PC-3 (cell line): ENCODE measurements at regions not wholly inside any gene's neighbourhood (a gene's known extent, or its start where the extent isn't known, plus 50 kb on each side); places are given as distances from the start of the nearest gene placed in this dataset.
"Not testable (repeated sequence)": the region's sequence is repeated elsewhere in the genome, so short reads cannot be mapped to it uniquely, and the experiment has no call there.

ENCODE experiments used
- ATAC-seq: fragments of 200-7000 bp; cut with Tn5 transposase; 2 replicates; pipeline ENCODE4 v1.9.1; 2020; ENCODE audit warnings: mild to moderate bottlenecking, moderate library complexity
- BruUV-seq: library from RNA; stranded (reverse); fragments of 400-500 nt; replicated peaks from 2 replicates; lab custom pipeline; 2021; lab: Mats Ljungman, UMichigan
- CTCF ChIA-PET: fragments of 300-600 bp; sonication (Branson Sonifier 250); formaldehyde crosslinking; loops from one replicate; lab custom pipeline; 2022; ENCODE audit warnings: antibody characterized with exemption; lab: Charles Lee
- POLR2A ChIA-PET: fragments of 300-600 bp; sonication (Branson Sonifier 250); formaldehyde crosslinking; loops from one replicate; lab custom pipeline; 2022; ENCODE audit warnings: antibody characterized with exemption; ENCODE audit not compliant: unreplicated experiment; lab: Charles Lee
- DNase-seq: peaks from one replicate; pipeline ENCODE4 v3.0.0-alpha.2; 2015
- H2AFZ ChIP-seq: fragments of 300-600 bp; sonication (generic); 2 replicates; pipeline ENCODE4 v1.6.0; 2016; ENCODE audit warnings: antibody characterized with exemption, low read length
- H3F3A ChIP-seq: fragments of 300-600 bp; sonication (generic); one replicate; pipeline ENCODE4 v1.6.0; 2017; ENCODE audit warnings: antibody characterized with exemption, low read length, control low read depth, mild to moderate bottlenecking; ENCODE audit not compliant: unreplicated experiment
- H3K27ac ChIP-seq: fragments of 300-600 bp; sonication (generic); 2 replicates; pipeline ENCODE4 v1.5.1; 2016; ENCODE audit warnings: mild to moderate bottlenecking, low read length
- H3K27me3 ChIP-seq: fragments of 300-600 bp; sonication (generic); 2 replicates; pipeline ENCODE4 v1.6.1; 2016; ENCODE audit warnings: low read length, mixed read lengths
- H3K36me3 ChIP-seq: fragments of 300-600 bp; sonication (generic); 2 replicates; pipeline ENCODE4 v1.6.1; 2016; ENCODE audit warnings: low read depth, mixed run types, low read length, mixed read lengths
- H3K4me1 ChIP-seq: fragments of 300-600 bp; sonication (generic); 2 replicates; pipeline ENCODE4 v1.5.1; 2016; ENCODE audit warnings: low read length; ENCODE audit not compliant: insufficient read depth
- H3K4me2 ChIP-seq: fragments of 300-600 bp; sonication (generic); 2 replicates; pipeline ENCODE4 v1.6.0; 2016; ENCODE audit warnings: low read length
- H3K4me3 ChIP-seq: fragments of 300-600 bp; sonication (generic); 2 replicates; pipeline ENCODE4 v1.5.1; 2016; ENCODE audit warnings: mild to moderate bottlenecking, low read length, mixed read lengths
- H3K79me2 ChIP-seq: fragments of 300-600 bp; sonication (generic); 2 replicates; pipeline ENCODE4 v1.6.1; 2017; ENCODE audit warnings: low read length, mixed read lengths
- H3K9ac ChIP-seq: fragments of 300-600 bp; sonication (generic); 2 replicates; pipeline ENCODE4 v1.6.0; 2016; ENCODE audit warnings: mild to moderate bottlenecking, low read length
- H3K9me2 ChIP-seq: fragments of 300-600 bp; sonication (generic); replicated peaks from 2 replicates; pipeline ENCODE4 v1.6.1; 2016; ENCODE audit warnings: mixed run types, low read length, mixed read lengths
- H3K9me3 ChIP-seq: fragments of 300-600 bp; sonication (generic); 2 replicates; pipeline ENCODE4 v1.6.1; 2016; ENCODE audit warnings: low read length, mixed read lengths
- H4K20me1 ChIP-seq: fragments of 300-600 bp; sonication (generic); 2 replicates; pipeline ENCODE4 v1.6.1; 2016; ENCODE audit warnings: low read length, mixed read lengths
- EZH2 ChIP-seq: fragments of 300-600 bp; sonication (generic); IDR thresholded peaks from one replicate; pipeline ENCODE4 v1.6.1; 2017; ENCODE audit warnings: antibody characterized with exemption, mild to moderate bottlenecking, low read length; ENCODE audit not compliant: unreplicated experiment
- EZH2phosphoT487 ChIP-seq: fragments of 300-600 bp; sonication (generic); IDR thresholded peaks from 2 replicates; pipeline ENCODE4 v1.6.1; 2018; ENCODE audit warnings: mild to moderate bottlenecking, antibody characterized with exemption, low read length, borderline replicate concordance
- intact Hi-C: fragments of 100-400 bp; cut with micrococcal nuclease; formaldehyde crosslinking; loops from 2 replicates; pipeline ENCODE4 v1.9.0; 2023
- TF ChIP-seq, protein P1 (sequence below): fragments of 300-600 bp; sonication (generic); conservative IDR thresholded peaks from 2 replicates; pipeline ENCODE4 v1.5.1; 2017; ENCODE audit warnings: antibody characterized with exemption, low read depth, mild to moderate bottlenecking, low read length

GRCh38 chr7:138328215-138328614 lies 131.8 kb upstream of the TRIM24 start:
- no peak overlapping the region for H3K4me3 ChIP-seq
- H3K9ac ChIP-seq: no peak overlapping the region
- no peaks in the 10 kb centered on the region for H3K27me3 ChIP-seq
- intact Hi-C loops: no loop called here
- no peaks in the 10 kb centered on the region for H3K9me3 ChIP-seq
- H3K27ac ChIP-seq: no peak overlapping the region
- H3K36me3 ChIP-seq: no peaks in the 10 kb centered on the region
- H4K20me1 ChIP-seq: no peaks in the 10 kb centered on the region
- DNase-seq (no peak), ATAC-seq (no peak)
- no peaks in the 10 kb centered on the region for H3K4me1 ChIP-seq
- H3K9me2 ChIP-seq: no peaks in the 10 kb centered on the region
- no peak overlapping the region for H2AFZ ChIP-seq
- BruUV-seq: no TSS peak
- TF ChIP-seq, protein P1, sequence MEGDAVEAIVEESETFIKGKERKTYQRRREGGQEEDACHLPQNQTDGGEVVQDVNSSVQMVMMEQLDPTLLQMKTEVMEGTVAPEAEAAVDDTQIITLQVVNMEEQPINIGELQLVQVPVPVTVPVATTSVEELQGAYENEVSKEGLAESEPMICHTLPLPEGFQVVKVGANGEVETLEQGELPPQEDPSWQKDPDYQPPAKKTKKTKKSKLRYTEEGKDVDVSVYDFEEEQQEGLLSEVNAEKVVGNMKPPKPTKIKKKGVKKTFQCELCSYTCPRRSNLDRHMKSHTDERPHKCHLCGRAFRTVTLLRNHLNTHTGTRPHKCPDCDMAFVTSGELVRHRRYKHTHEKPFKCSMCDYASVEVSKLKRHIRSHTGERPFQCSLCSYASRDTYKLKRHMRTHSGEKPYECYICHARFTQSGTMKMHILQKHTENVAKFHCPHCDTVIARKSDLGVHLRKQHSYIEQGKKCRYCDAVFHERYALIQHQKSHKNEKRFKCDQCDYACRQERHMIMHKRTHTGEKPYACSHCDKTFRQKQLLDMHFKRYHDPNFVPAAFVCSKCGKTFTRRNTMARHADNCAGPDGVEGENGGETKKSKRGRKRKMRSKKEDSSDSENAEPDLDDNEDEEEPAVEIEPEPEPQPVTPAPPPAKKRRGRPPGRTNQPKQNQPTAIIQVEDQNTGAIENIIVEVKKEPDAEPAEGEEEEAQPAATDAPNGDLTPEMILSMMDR: no peak
- TF ChIP-seq EZH2phosphoT487 (no peak), EZH2 (no peak)
- no peak overlapping the region for H3K4me2 ChIP-seq
- H3F3A ChIP-seq: no peaks in the 10 kb centered on the region
- no peaks in the 10 kb centered on the region for H3K79me2 ChIP-seq
- CTCF ChIA-PET: no interaction called here
- POLR2A ChIA-PET: no interaction called here

DNA sequence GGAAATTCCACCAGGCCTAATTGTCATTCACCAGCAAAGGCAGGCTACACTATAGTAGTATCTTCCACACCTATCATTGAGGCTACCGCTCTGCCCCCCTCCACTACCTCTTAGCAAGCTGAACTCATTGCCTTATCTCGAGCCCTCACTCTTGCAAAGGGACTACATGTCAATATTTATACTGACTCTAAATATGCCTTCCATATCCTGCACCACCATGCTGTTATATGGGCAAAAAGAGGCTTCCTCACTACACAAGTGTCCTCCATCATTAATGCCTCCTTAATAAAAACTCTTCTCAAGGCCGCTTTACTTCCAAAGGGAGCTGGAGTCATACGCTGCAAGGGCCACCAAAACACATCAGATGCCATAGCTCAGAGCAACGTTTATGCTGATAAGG lies 127.2 kb upstream of the TRIM24 start:
- DNase-seq, BruUV-seq, H3K36me3 ChIP-seq, H3K4me1 ChIP-seq, H3K9ac ChIP-seq, H4K20me1 ChIP-seq, intact Hi-C loops, H3K9me3 ChIP-seq, CTCF ChIA-PET, H3K9me2 ChIP-seq, H2AFZ ChIP-seq, H3K27me3 ChIP-seq, H3K79me2 ChIP-seq, H3F3A ChIP-seq, ATAC-seq, H3K4me3 ChIP-seq, H3K4me2 ChIP-seq, POLR2A ChIA-PET, H3K27ac ChIP-seq: not testable (repeated sequence)

- DNase-seq (peak; percentile 61), ATAC-seq (no peak)
- no peak overlapping the region for H3K27ac ChIP-seq
- H4K20me1 ChIP-seq: no peaks in the 10 kb centered on the region
- no peak overlapping the region for H2AFZ ChIP-seq
- H3K9me2 ChIP-seq: no peaks in the 10 kb centered on the region
- TF ChIP-seq, protein P1: no peak
- TF ChIP-seq EZH2: no peak
- TF ChIP-seq EZH2phosphoT487: no peak
- intact Hi-C loops: no loop called here
- no peak overlapping the region for H3K4me2 ChIP-seq
- H3K4me3 ChIP-seq: no peak overlapping the region
- H3K27me3 ChIP-seq: no peaks in the 10 kb centered on the region
- no peaks in the 10 kb centered on the region for H3F3A ChIP-seq
- ChIA-PET POLR2A (no interaction called here), CTCF (no interaction called here)
- H3K4me1 ChIP-seq: no peaks in the 10 kb centered on the region
- no peaks in the 10 kb centered on the region for H3K79me2 ChIP-seq
- no peaks in the 10 kb centered on the region for H3K36me3 ChIP-seq
- H3K9me3 ChIP-seq: no peaks in the 10 kb centered on the region
- BruUV-seq: no TSS peak
- H3K9ac ChIP-seq: no peak overlapping the region
Measured at GRCh38 chr7:138338361-138338760, 121.7 kb upstream of the TRIM24 start.

GRCh38 chr7:138339229-138339628 lies 120.8 kb upstream of the TRIM24 start:
- POLR2A ChIA-PET, BruUV-seq, H4K20me1 ChIP-seq, H2AFZ ChIP-seq, H3K9me3 ChIP-seq, H3K4me3 ChIP-seq, ATAC-seq, H3K9me2 ChIP-seq, H3K4me2 ChIP-seq, intact Hi-C loops, DNase-seq, H3K9ac ChIP-seq, H3F3A ChIP-seq, H3K27me3 ChIP-seq, H3K36me3 ChIP-seq, H3K4me1 ChIP-seq, H3K27ac ChIP-seq, H3K79me2 ChIP-seq, CTCF ChIA-PET: not testable (repeated sequence)
